Thyroid gland (tissue), 4 donors: ENCODE measurements at regions not wholly inside any gene's neighbourhood (a gene's known extent, or its start where the extent isn't known, plus 50 kb on each side); places are given as distances from the start of the nearest gene placed in this dataset.

Experiments used
- DNase-seq, 2 donors: peaks; one replicate each; pipeline ENCODE4 v3.0.0-alpha.2; 2019
- H3K27ac ChIP-seq, 3 donors: fragments of 200-600 bp; sonication (generic); 1 replicate in 2 of 3; 2 replicates in 1 of 3; pipeline ENCODE4 v1.5.1; 2016 to 2019; ENCODE audit warnings: mild to moderate bottlenecking in 1 of 3, moderate library complexity in 1 of 3
- H3K27me3 ChIP-seq: fragments of 200-600 bp; sonication (generic); one replicate; pipeline ENCODE4 v1.5.1; 2019
- H3K36me3 ChIP-seq, 2 donors: fragments of 200-600 bp; sonication (generic); one replicate each; pipeline ENCODE4 v1.5.1; 2016 to 2019
- H3K4me1 ChIP-seq, 2 donors: fragments of 200-600 bp; sonication (generic); one replicate each; pipeline ENCODE4 v1.5.1; 2017 to 2019
- H3K4me3 ChIP-seq, 3 donors: fragments of 200-600 bp; sonication (generic); replicated peaks in 1 of 3; 1 replicate in 2 of 3; 2 replicates in 1 of 3; pipeline ENCODE4 v1.5.1; 2016; ENCODE audit warnings: mild to moderate bottlenecking in 1 of 3
- H3K9me3 ChIP-seq: fragments of 200-600 bp; sonication (generic); one replicate; pipeline ENCODE4 v1.5.1; 2017
- POLR2A ChIP-seq, 2 donors: fragments of 450-650 bp; IDR thresholded peaks; one replicate each; pipeline ENCODE4 v1.6.1; 2017; ENCODE audit warnings: antibody characterized with exemption in 2 of 2, mild to moderate bottlenecking in 2 of 2, moderate library complexity in 1 of 2
- WGBS, 2 donors: methylation state at CpG; one replicate each; pipeline ENCODE4 v1.1.5; 2017; 5-methylcytosine and 5-hydroxymethylcytosine counted together
- intact Hi-C: fragments of 100-400 bp; cut with DNase I; formaldehyde crosslinking; loops from one replicate; pipeline ENCODE4 v1.15.1; 2023
- TF ChIP-seq, protein P1 (sequence below), 6 experiments: fragments of 200-600 bp in 3 of 6; fragments of 450-650 bp in 3 of 6; sonication (generic) in 3 of 6; IDR thresholded peaks; one replicate each; pipeline ENCODE4 v1.5.1; 2016 to 2019; ENCODE audit warnings: antibody characterized with exemption in 6 of 6, mild to moderate bottlenecking in 2 of 6, inconsistent platforms in 1 of 6, moderate library complexity in 1 of 6

DNA sequence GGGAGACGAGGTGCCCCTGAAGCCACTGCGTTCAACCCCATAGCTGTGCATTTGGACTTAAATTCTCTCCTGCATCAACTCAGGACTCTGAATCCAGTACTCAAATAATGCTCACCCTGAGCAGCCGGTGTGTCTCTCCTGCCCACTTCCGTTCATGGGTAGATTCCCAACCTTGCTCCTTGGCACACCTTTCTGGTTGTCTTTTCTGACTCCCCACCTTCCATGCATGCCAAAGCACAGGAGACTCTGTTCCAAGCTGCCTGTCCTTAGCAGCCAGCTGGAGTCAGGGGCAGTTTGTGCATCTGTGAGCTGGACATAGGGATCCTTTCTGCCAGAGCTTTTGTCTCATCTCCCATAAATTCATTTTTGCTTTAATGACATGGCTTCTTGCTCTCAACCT lies 1242.5 kb downstream of the TBC1D22A start:
- Histone ChIP-seq H3K27me3 (no peaks in the 10 kb centered on the region), H3K36me3 (no peaks in the 10 kb centered on the region), H3K4me3 (no peak overlapping the region), H3K4me1 (no peaks in the 10 kb centered on the region), H3K9me3 (no peaks in the 10 kb centered on the region), H3K27ac (no peak overlapping the region)
- DNase-seq = no peak
- WGBS, 2 donors = 90 to 93% methylated on average over 4 of the region's 4 CpGs
- intact Hi-C loops = no loop called here
- no peak for TF ChIP-seq POLR2A (IDR thresholded peaks at IDR 0.05)
- TF ChIP-seq, protein P1, sequence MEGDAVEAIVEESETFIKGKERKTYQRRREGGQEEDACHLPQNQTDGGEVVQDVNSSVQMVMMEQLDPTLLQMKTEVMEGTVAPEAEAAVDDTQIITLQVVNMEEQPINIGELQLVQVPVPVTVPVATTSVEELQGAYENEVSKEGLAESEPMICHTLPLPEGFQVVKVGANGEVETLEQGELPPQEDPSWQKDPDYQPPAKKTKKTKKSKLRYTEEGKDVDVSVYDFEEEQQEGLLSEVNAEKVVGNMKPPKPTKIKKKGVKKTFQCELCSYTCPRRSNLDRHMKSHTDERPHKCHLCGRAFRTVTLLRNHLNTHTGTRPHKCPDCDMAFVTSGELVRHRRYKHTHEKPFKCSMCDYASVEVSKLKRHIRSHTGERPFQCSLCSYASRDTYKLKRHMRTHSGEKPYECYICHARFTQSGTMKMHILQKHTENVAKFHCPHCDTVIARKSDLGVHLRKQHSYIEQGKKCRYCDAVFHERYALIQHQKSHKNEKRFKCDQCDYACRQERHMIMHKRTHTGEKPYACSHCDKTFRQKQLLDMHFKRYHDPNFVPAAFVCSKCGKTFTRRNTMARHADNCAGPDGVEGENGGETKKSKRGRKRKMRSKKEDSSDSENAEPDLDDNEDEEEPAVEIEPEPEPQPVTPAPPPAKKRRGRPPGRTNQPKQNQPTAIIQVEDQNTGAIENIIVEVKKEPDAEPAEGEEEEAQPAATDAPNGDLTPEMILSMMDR (IDR thresholded peaks at IDR 0.05) = no peak

DNA sequence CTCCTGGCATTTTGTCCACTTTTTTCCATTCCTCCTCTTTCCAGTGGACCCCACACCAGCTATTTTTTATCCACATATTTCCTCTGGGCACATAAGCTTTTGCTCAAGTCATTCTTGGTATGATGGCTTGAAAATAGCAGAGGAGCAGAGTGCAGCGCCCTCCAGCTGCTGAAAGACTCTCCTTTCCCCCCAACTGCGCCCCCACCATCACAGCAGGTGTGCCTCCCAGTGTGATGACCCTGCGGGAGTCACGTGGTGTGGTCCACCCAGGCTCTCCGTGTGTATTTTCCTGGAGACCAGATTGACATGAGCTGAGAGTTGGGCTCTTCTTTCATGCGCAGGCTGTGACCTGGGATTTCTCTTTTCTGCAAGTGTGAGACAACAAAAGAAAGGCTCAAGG lies 1241.6 kb downstream of the TBC1D22A start:
- Histone ChIP-seq H3K4me3 (no peak overlapping the region), H3K9me3 (no peaks in the 10 kb centered on the region), H3K27ac (no peak overlapping the region), H3K4me1 (no peaks in the 10 kb centered on the region), H3K36me3 (no peaks in the 10 kb centered on the region), H3K27me3 (no peaks in the 10 kb centered on the region)
- TF ChIP-seq, protein P1 (IDR thresholded peaks at IDR 0.05) = no peak
- no peak for TF ChIP-seq POLR2A (IDR thresholded peaks at IDR 0.05)
- intact Hi-C loops = no loop called here
- DNase-seq = no peak
- 34 to 40% methylated on average over 6 of the region's 6 CpGs for WGBS, 2 donors

DNA sequence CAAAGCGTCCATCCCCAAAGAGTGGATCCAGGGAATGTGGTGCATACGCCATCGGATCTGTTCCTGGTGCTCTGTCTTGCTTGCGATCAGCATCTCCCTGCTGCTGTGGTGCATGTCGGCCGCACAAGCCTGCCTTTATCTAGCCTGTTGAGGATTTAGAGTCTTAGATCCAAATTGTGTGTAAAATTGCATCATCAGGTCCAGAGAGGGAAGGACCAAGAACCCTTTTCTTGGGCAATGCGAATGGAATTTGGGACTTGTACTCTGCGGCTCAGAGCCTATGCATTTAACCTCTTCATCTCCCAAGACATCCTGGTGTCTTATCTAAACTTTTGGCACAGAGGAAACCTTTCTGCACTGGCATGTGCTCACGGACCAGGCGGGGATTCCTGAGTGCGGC lies 1238.7 kb downstream of the TBC1D22A start:
- H3K27ac ChIP-seq = no peak overlapping the region
- WGBS, 2 donors = 77 to 89% methylated on average over 11 of the region's 11 CpGs
- no peaks in the 10 kb centered on the region for H3K36me3 ChIP-seq
- H3K4me3 ChIP-seq = no peak overlapping the region
- intact Hi-C loops = no loop called here
- no peaks in the 10 kb centered on the region for H3K27me3 ChIP-seq
- no peaks in the 10 kb centered on the region for H3K4me1 ChIP-seq
- no peaks in the 10 kb centered on the region for H3K9me3 ChIP-seq
- no peak for DNase-seq
- TF ChIP-seq, protein P1 (IDR thresholded peaks at IDR 0.05) = no peak
- no peak for TF ChIP-seq POLR2A (IDR thresholded peaks at IDR 0.05)

DNA sequence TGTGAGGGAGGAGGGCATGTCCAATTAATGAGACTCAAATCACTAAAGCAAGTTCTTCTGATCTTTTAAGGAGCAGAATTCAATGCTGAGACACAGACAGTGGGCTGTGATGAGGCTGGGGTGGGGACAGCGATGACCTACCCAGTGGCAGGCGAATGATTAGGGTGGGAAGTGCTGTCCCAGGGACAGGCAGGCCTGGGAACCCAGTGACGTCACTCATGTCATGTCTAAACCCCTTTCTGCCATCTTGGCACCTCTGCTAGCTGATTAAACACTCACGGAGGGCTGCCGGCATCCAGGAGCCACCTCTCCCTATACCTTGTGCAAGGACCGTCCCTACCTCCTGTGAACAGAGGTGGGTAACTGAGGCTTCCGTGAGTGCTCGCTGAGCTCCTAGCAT lies 1235.2 kb downstream of the TBC1D22A start:
- intact Hi-C loops = no loop called here

DNA sequence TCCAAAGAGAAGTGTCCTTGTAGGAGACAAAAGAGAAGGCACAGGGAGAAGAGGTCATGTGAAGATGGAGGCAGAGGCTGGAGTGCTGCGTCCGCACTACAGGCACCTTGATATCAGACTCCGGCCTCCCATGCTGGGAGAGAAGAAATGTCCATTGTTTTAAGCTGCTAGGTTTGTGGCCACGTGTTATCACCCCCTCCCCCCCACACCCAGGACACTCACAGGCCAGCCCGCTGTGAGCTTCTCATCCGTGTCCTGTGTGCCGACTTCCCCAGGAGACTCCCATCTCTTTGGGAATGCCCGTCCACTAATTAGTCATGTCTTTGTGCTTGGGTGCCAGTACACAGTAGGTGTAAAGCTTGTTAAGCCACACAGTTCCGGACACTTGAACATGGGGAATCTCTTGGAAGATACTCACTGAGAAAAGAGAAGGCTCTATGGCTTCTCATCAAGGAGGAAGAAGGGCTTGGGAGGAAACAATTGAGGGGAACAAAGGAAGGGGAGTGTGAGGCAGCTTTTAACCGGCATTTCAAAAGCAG lies 1234.7 kb downstream of the TBC1D22A start:
- Histone ChIP-seq H3K4me3 (no peak overlapping the region), H3K36me3 (no peaks in the 10 kb centered on the region), H3K27ac (no peak overlapping the region), H3K4me1 (no peaks in the 10 kb centered on the region), H3K27me3 (no peaks in the 10 kb centered on the region), H3K9me3 (no peaks in the 10 kb centered on the region)
- WGBS, 2 donors = 40 to 52% methylated on average over 10 of the region's 10 CpGs
- no peak for TF ChIP-seq POLR2A (IDR thresholded peaks at IDR 0.05)
- TF ChIP-seq, protein P1 (IDR thresholded peaks at IDR 0.05) = no peak
- peak; percentile 11 for DNase-seq
- intact Hi-C loops = no loop called here

More for the DNA sequence above, 1235.2 kb downstream of the TBC1D22A start:
- Histone ChIP-seq H3K27me3 (no peaks in the 10 kb centered on the region), H3K9me3 (no peaks in the 10 kb centered on the region), H3K27ac (no peak overlapping the region), H3K4me3 (no peak overlapping the region), H3K36me3 (no peaks in the 10 kb centered on the region), H3K4me1 (no peaks in the 10 kb centered on the region)
- TF ChIP-seq, protein P1 (IDR thresholded peaks at IDR 0.05) = no peak
- no peak for TF ChIP-seq POLR2A (IDR thresholded peaks at IDR 0.05)
- DNase-seq = no peak
- 80 to 89% methylated on average over 5 to 7 of the region's 8 CpGs for WGBS, 2 donors
